MCF 10A (cell line): ENCODE measurements at regions not wholly inside any gene's neighbourhood (a gene's known extent, or its start where the extent isn't known, plus 50 kb on each side); places are given as distances from the start of the nearest gene placed in this dataset.

Source experiments
- BruUV-seq: library from RNA; stranded (reverse); fragments of 400-500 nt; replicated peaks from 2 replicates; lab custom pipeline; 2021; lab: Mats Ljungman, UMichigan
- CTCF ChIA-PET: fragments of 300-600 bp; sonication (Branson Sonifier 250); formaldehyde crosslinking; extraction: SDS; loops from one replicate; lab custom pipeline; 2021; ENCODE audit warnings: antibody characterized with exemption, inconsistent platforms; lab: Yijun Ruan, JAX
- POLR2A ChIA-PET: fragments of 300-600, 350-650 bp; sonication (Branson Sonifier 250); formaldehyde crosslinking; extraction: SDS; loops from one replicate; lab custom pipeline; 2020; ENCODE audit warnings: antibody characterized with exemption, inconsistent platforms; lab: Yijun Ruan, JAX
- DNase-seq: peaks from one replicate; pipeline ENCODE4 v3.0.0-alpha.2; 2018; ENCODE audit not compliant: unreplicated experiment
- H3K27ac Mint-ChIP-seq: one replicate; pipeline ENCODE4 v1.8.0; 2022; ENCODE audit warnings: mild to moderate bottlenecking, low read depth, mixed read lengths; ENCODE audit not compliant: unreplicated experiment
- H3K27me3 Mint-ChIP-seq: one replicate; pipeline ENCODE4 v1.8.0; 2022; ENCODE audit warnings: mixed read lengths; ENCODE audit not compliant: insufficient read depth, unreplicated experiment
- H3K36me3 Mint-ChIP-seq: one replicate; pipeline ENCODE4 v1.8.0; 2022; ENCODE audit warnings: mild to moderate bottlenecking, moderate library complexity, mixed read lengths; ENCODE audit not compliant: insufficient read depth, unreplicated experiment
- H3K4me1 Mint-ChIP-seq: one replicate; pipeline ENCODE4 v1.8.0; 2022; ENCODE audit warnings: mixed read lengths; ENCODE audit not compliant: insufficient read depth, unreplicated experiment
- H3K4me3 Mint-ChIP-seq: one replicate; pipeline ENCODE4 v1.8.0; 2022; ENCODE audit warnings: mild to moderate bottlenecking, moderate library complexity, mixed read lengths; ENCODE audit not compliant: unreplicated experiment
- H3K9me3 Mint-ChIP-seq: one replicate; pipeline ENCODE4 v1.8.0; 2022; ENCODE audit warnings: mixed read lengths; ENCODE audit not compliant: unreplicated experiment
- intact Hi-C: fragments of 100-400 bp; cut with micrococcal nuclease; formaldehyde crosslinking; loops from 2 replicates; pipeline ENCODE4 v1.14.1; 2022
- TF ChIP-seq, protein P1 (sequence below): fragments of 200-600 bp; IDR thresholded peaks from one replicate; pipeline ENCODE4 v1.8.0; 2022; ENCODE audit warnings: antibody characterized with exemption, mild to moderate bottlenecking; ENCODE audit not compliant: unreplicated experiment

DNA sequence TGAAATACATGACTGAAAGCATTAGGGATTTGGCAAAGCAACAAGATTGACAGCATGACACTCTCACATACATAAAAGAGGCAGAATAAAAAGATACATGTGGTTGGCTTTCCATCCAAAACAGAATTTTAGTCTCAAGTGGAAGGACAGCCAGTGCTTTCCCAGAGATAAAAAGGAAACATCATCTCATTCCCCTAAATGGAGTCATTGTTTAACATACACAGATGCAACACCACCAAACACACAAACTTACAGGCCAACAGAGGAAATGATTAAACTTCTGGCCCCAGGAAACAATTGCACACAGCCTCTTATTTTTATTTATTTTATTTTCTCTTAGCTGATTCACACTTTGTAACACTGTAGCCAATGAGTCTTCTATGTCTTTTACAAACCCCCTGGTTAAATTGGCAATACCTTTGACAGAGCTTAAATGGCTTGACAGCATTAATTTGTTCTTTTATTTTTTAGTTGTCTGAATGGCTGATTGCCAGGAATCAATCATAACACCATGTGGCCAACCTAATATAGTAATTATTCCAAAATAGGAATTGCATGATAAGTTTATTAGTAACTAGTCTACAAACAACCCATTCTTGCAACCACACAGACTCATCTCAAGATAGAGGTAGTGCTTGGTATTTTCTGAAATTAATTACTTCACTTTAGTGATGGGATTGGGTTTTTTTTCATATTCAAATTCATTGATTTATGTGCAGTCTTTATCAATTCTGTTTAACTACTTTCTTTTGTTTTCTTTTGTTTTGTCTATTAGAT lies 190.5 kb downstream of the RND3 start:
- H3K4me1 Mint-ChIP-seq = peaks cover 9% of the 10 kb centered on the region
- TF ChIP-seq, protein P1, sequence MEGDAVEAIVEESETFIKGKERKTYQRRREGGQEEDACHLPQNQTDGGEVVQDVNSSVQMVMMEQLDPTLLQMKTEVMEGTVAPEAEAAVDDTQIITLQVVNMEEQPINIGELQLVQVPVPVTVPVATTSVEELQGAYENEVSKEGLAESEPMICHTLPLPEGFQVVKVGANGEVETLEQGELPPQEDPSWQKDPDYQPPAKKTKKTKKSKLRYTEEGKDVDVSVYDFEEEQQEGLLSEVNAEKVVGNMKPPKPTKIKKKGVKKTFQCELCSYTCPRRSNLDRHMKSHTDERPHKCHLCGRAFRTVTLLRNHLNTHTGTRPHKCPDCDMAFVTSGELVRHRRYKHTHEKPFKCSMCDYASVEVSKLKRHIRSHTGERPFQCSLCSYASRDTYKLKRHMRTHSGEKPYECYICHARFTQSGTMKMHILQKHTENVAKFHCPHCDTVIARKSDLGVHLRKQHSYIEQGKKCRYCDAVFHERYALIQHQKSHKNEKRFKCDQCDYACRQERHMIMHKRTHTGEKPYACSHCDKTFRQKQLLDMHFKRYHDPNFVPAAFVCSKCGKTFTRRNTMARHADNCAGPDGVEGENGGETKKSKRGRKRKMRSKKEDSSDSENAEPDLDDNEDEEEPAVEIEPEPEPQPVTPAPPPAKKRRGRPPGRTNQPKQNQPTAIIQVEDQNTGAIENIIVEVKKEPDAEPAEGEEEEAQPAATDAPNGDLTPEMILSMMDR = no peak
- no TSS peak for BruUV-seq
- H3K27ac Mint-ChIP-seq = peak overlapping the region; percentile 39
- CTCF ChIA-PET = interaction anchor here (0.6 kb wide), 1 partner anchor 1256 kb away, joined by 3 read pairs; no protein-coding TSS in a partner anchor
- no peak overlapping the region for H3K4me3 Mint-ChIP-seq
- peak; percentile 34 for DNase-seq
- POLR2A ChIA-PET = interaction anchor here (0.7 kb wide), 1 partner anchor 82 kb away, joined by 3 read pairs; no protein-coding TSS in a partner anchor
- H3K27me3 Mint-ChIP-seq = no peaks in the 10 kb centered on the region
- no peaks in the 10 kb centered on the region for H3K36me3 Mint-ChIP-seq
- peaks cover 6% of the 10 kb centered on the region for H3K9me3 Mint-ChIP-seq
- intact Hi-C loops = no loop called here

DNA sequence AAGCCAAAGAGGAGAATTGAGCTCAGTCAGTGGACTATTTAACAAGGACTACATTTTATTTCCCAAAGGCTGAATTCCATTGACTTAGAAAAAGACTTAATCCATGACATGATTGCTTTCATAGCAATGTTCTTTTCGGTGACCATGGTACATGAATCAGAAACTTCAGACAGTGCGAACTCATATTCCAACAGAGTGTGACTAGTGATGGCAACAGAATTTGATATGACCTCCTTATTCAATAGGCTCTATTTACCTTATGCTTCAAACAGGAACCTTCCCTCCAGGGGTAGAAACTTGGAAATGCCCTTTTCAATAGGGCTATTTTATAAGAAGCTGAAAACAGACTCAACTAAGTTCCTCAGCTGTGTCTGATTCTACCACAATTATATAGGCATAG lies 191.9 kb downstream of the RND3 start:
- no TSS peak for BruUV-seq
- Mint-ChIP-seq H3K4me3 (no peak overlapping the region), H3K27me3 (no peaks in the 10 kb centered on the region), H3K9me3 (no peaks in the 10 kb centered on the region), H3K4me1 (peaks cover 9% of the 10 kb centered on the region), H3K36me3 (no peaks in the 10 kb centered on the region), H3K27ac (no peak overlapping the region)
- ChIA-PET CTCF (interaction anchor here (0.6 to 1.0 kb wide), 4 partner anchors 9 to 107 kb away, joined by 3 read pairs; no protein-coding TSS in a partner anchor), POLR2A (no interaction called here)
- TF ChIP-seq, protein P1 = no peak
- intact Hi-C loops = no loop called here
- DNase-seq = no peak

- intact Hi-C loops = no loop called here
- ChIA-PET POLR2A (interaction anchor here (1.0 kb wide), 1 partner anchor 185 kb away, joined by 3 read pairs; no protein-coding TSS in a partner anchor), CTCF (no interaction called here)
- Mint-ChIP-seq H3K4me3 (no peak overlapping the region), H3K4me1 (peaks cover 9% of the 10 kb centered on the region), H3K9me3 (no peaks in the 10 kb centered on the region), H3K27me3 (no peaks in the 10 kb centered on the region), H3K27ac (no peak overlapping the region), H3K36me3 (no peaks in the 10 kb centered on the region)
- BruUV-seq = no TSS peak
- TF ChIP-seq, protein P1 = no peak
- DNase-seq = no peak
These were observed 193.7 kb downstream of the RND3 start for GRCh38 chr2:150293771-150294170.

DNA sequence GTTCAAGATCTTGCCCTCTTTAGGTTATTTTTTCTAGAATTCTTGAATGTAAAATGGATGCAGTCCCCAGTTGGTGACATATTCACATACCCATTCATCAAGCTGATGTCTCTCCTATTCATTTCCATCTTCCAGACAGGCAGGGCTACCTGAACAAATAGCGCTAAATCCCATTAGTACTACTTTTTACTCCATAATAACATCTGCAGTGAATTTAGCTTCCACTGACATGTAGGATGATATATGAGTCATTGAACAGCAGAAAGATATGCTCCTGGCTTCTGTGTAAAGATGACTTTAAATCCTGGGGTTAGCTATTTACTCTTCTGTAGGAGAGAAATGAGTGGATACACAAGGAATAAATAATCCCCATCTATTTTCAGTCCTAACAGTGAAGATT lies 194.7 kb downstream of the RND3 start:
- TF ChIP-seq, protein P1 = no peak
- DNase-seq = no peak
- Mint-ChIP-seq H3K36me3 (no peaks in the 10 kb centered on the region), H3K27ac (no peak overlapping the region), H3K4me1 (peaks cover 9% of the 10 kb centered on the region), H3K27me3 (no peaks in the 10 kb centered on the region), H3K9me3 (no peaks in the 10 kb centered on the region), H3K4me3 (no peak overlapping the region)
- BruUV-seq = no TSS peak
- POLR2A ChIA-PET = interaction anchor here (0.7 kb wide), 1 partner anchor 228 kb away, joined by 3 read pairs; no protein-coding TSS in a partner anchor
- CTCF ChIA-PET = no interaction called here
- intact Hi-C loops = no loop called here
